GM19438 (cell line): ENCODE measurements at regions not wholly inside any gene's neighbourhood (a gene's known extent, or its start where the extent isn't known, plus 50 kb on each side); places are given as distances from the start of the nearest gene placed in this dataset.
"Not testable (repeated sequence)": the region's sequence is repeated elsewhere in the genome, so short reads cannot be mapped to it uniquely, and the experiment has no call there.

Experiments used
- ATAC-seq: cut with Tn5 transposase; IDR thresholded peaks from one replicate; pipeline ENCODE4 v1.9.1; 2021; ENCODE audit warnings: low read depth; ENCODE audit not compliant: unreplicated experiment

DNA sequence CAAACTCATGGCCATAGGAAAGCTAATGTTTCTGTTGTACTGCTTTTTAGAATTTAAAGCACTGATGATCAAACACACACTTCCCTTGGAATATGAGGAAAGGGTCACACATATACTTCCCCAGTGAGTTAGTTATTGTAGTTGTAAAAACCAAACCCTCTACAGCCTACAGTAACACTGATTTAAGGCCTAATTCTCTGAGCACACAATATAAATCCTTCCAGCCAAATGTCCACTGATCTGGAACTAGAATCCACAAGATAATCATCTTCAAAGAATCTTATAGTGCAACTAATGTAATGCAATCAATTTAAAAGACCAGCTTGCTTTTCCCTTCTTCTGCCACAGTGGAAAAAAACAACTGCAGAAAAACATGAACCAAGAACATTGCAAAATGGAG is 219.3 kb downstream of the CAAP1 start:
- no peak for ATAC-seq

DNA sequence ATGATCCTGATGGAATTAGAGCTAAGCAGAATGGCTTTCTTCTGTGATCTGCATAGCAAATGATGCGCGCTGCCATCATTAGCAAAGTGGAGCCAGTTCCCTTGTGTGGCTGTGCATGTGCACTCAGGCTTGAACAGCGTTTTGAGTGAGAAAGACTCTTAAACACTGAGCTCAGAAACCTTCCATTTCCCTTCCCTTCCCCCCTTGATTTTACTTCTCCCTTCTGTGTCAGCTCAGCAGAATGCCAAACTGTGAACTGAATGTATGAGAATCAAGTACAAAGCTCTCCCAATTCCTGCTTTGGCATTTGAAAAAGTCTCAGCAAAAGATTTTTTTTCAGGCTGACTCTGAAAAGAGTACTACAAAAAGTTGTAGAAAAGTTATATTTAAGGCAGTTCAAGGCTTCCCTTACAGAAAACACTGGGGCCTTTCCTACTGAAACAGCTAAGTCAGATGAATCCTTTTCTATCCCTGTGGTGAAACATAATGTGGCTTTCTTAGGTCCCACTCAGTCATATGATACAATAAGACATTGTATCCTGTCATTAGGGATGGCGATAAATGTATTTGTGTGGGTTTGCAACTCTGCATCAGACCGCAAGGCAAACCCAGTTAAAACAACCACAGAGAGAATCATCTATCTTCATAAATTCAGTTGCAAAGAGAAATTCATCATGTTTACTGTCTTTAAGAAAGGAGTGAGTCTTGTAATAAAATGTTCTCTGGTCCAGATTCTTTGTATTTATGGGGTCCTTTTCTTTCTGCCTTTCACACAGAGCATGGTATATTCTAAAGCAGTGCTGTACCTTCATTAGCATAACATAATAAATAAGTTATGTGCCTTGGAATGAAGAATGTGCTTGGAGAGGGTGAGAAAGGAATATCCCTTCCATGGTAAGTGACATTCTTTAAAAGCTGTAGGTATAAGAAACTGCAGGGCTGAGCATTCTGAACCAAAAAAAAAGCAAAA is 222.6 kb downstream of the CAAP1 start:
- no peak for ATAC-seq

DNA sequence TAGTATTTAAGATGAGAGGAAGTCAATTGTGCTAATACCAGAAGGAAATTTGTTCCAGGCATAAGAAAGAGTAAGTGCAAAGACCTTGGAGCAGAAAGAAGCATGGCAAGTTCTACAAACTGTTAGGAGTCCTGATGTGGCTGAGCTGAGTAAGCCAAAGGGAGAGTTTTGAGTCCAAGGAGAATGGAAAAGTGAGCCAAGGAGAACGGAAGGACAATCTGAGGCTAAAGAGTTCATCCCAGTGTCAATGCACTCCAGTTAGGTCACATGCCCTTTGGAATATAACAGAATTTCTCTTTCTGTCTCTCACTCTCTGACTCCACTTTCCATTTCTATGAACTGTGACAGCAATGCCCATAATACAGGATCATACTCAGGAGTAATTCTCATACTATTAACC is 224.7 kb downstream of the CAAP1 start:
- no peak for ATAC-seq

DNA sequence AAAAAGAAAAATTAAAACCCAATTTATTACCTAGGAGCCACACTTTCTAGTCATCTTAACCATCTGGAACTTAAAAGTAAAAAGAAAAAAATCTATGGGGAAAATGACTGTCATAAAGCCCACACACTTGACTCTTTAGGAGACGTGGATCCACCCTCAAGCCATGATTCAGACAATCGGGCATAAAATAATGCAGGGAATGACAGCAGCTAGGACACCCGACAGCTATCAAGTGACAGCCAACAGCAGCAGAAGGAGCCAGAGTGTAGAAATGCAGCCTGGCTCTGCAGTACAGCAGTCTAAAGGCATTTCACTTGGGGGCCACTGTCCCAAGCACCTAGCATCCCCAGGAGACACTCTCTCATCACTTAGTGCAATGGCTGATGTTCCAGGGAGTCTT is 226.9 kb downstream of the CAAP1 start:
- no peak for ATAC-seq

GRCh38 chr9:26664087-26664773 is 228.4 kb downstream of the CAAP1 start:
- not testable (repeated sequence) for ATAC-seq

DNA sequence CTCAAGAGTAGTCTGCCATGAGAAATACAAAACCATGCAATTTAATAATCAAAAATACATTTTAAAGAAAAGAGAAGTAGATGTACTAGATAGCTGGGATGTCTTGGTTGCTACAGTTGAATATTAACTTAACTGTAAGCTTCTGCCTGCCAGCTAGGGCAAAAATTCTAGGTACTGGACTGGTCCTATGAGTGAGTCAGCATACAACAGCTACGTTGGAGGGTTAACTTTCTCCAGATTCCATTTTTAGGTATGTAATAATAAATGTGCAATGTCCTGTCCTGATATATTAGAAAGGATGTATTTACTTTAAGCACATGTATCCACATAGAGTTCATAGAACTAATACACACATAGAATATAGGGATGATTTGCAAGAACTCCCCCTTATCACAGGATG is 230.1 kb downstream of the CAAP1 start:
- ATAC-seq: no peak

GRCh38 chr9:26658476-26658875 is 234.1 kb downstream of the CAAP1 start:
- no peak for ATAC-seq

DNA sequence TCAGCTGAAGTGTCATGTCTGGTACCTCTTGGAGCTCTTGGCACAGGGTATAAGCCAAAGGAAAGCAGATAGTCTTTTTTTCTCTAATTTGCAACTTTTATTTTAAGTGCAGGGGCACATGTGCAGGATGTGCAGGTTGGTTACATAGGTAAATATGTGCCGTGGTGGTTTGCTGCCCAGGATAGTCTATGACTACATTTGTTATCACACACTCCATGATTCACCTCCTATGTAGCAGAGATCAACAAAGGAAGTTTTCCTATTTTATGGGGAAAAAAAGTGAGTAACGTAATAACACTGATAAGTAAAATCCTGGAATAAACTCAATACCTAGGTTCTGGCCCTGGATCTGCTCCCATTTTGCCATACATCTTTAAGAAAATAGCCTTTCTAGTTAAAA is 234.6 kb downstream of the CAAP1 start:
- ATAC-seq: no peak

GRCh38 chr9:26656003-26656870 is 236.4 kb downstream of the CAAP1 start:
- no peak for ATAC-seq

- ATAC-seq: no peak
These were observed 237.4 kb downstream of the CAAP1 start for GRCh38 chr9:26655166-26655565.

- no peak for ATAC-seq
These were observed 242.3 kb downstream of the CAAP1 start for GRCh38 chr9:26650325-26650724.

GRCh38 chr9:26643826-26644225 is 248.8 kb downstream of the CAAP1 start:
- ATAC-seq: no peak

- no peak for ATAC-seq
These were observed 252.8 kb downstream of the CAAP1 start for GRCh38 chr9:26639761-26640160.

DNA sequence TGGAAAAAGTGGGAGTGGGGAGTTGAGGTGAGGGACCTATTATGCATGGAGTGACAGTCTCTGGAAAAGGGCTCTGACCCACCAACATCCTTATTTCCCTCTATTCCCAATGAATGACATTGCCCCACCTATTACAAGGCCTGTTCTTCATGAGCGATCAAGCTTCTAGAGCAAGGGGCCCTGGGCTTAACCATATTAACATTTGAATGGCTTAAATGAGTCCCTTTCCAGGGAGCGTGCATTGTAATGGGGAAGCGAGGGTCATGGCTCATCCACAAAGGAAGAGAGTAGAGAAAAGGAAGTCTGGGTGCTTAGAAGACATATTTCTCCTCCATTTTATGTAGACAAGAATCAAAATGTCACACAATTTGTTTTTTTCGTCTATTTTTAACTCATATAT is 255.5 kb downstream of the CAAP1 start:
- ATAC-seq: no peak

- not testable (repeated sequence) for ATAC-seq
These were observed 278.7 kb downstream of the CAAP1 start for GRCh38 chr9:26613851-26614350.

DNA sequence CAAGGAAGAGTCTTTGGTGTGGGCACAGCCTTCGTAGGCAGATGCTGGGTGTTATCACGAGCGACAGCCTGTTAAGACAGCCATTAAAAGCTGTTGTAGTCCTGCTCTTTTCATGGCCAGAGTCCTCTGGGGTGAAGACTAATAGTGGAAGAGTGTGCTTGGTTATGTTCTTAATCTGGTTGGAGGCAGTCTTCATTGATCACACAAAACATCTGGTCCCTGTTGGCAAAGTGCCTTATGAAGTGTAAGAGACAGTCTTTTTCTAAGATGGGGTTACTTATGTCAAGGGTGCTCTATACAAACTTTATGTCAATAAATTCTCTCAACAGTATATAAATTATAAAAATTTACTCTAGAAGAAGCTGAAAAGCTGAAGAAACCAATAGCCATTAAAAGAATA is 280.4 kb downstream of the CAAP1 start:
- ATAC-seq: no peak

GRCh38 chr9:26606756-26607155 is 285.8 kb downstream of the CAAP1 start:
- no peak for ATAC-seq

DNA sequence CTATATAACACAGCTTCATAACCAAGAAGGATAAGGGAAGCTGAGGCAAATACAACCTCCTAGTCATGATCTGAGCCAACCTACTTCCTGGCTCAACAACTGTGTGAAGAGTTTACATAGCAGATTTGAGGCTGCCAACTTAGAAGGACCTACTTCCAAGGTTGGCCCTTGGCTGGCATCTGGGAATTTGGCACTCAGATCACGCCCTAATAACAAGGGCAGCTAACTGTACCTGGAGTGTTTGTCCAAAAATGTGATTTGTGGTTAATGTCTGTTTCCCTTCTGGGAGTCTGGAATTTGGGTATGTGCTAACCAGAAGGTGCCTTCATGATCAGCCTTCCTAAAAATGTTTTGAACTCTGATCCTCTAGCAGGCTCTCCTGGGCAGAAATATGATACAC is 287.2 kb downstream of the CAAP1 start:
- ATAC-seq: no peak

- no peak for ATAC-seq
These were observed 288.4 kb downstream of the CAAP1 start for GRCh38 chr9:26604076-26604662.

- ATAC-seq: no peak
These were observed 289.0 kb downstream of the CAAP1 start for GRCh38 chr9:26603617-26604016.
